ENCODE measurements at regions not wholly inside any gene's neighbourhood (a gene's known extent, or its start where the extent isn't known, plus 50 kb on each side); places are given as distances from the start of the nearest gene placed in this dataset.
"Not testable (repeated sequence)": the region's sequence is repeated elsewhere in the genome, so short reads cannot be mapped to it uniquely, and the experiment has no call there.

- Histone ChIP-seq H3K27ac (no peak overlapping the region), H3K4me3 (replicated peaks in 1 of 3) (no peak overlapping the region), H3K9me3 (no peaks in the 10 kb centered on the region), H3K27me3 (no peaks in the 10 kb centered on the region), H3K4me1 (no peaks in the 10 kb centered on the region), H3K36me3 (no peaks in the 10 kb centered on the region)
- intact Hi-C loops (cut with DNase I): no loop called here
- DNase-seq: no peak
- TF ChIP-seq CTCF (IDR thresholded peaks at IDR 0.05) (no peak), POLR2A (IDR thresholded peaks at IDR 0.05) (no peak)
- 87 to 96% methylated on average over 3 of the region's 3 CpGs for WGBS, 2 donors
Measured at GRCh38 chr11:38345286-38345685, 1747.2 kb upstream of the RAG2 start.

DNA sequence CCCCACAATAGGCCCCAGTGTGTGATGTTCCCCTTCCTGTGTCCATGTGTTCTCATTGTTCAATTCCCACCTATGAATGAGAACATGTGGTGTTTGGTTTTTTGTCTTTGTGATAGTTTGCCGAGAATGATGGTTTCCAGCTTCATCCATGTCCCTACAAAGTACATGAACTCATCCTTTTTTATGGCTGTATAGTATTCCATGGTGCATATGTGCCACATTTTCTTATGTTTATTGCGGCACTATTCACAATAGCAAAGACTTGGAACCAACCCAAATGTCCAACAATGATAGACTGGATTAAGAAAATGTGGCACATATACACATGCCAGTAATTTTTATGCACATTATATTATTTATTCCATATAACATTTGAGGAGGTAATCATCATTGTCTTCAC is 1743.6 kb upstream of the RAG2 start:
- H3K27me3 ChIP-seq; H3K27ac ChIP-seq; H3K36me3 ChIP-seq; H3K9me3 ChIP-seq; H3K4me1 ChIP-seq; DNase-seq; H3K4me3 ChIP-seq (replicated peaks in 1 of 3); intact Hi-C loops (cut with DNase I): not testable (repeated sequence)
- 94 to 95% methylated on average over 2 of the region's 2 CpGs for WGBS, 2 donors

DNA sequence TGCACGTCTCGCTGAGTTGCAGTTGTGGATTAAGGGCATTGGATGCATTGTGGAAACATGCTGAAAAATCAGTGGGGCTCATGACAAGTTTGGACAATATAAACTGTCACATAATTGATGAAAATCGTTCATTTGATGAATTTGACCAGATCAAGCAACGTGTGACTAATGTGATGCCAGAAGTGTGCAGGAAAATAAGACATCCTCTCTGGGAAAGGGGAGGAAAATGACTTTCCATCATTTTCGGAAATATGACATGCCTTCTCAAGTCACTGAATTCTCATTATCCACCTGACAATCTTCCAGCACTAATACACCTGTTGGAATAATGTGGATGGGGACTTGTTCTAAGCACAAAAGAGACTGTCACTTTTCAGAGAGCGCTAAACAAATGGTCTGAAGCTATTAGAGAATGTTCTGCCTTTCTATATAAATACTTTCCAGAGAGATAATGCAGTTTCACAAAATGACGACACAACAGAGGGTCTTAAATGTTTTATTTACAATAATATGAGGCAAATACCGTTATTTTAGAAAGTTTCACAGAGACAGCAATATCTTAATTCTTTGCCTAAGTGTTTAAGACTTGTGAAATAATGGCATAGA is 1741.9 kb upstream of the RAG2 start:
- WGBS, 2 donors: 77 to 81% methylated on average over 8 of the region's 8 CpGs
- intact Hi-C loops (cut with DNase I): no loop called here
- H3K4me3 ChIP-seq (replicated peaks in 1 of 3): no peak overlapping the region
- no peaks in the 10 kb centered on the region for H3K9me3 ChIP-seq
- no peaks in the 10 kb centered on the region for H3K27me3 ChIP-seq
- H3K27ac ChIP-seq: no peak overlapping the region
- no peak for TF ChIP-seq CTCF (IDR thresholded peaks at IDR 0.05)
- no peak for TF ChIP-seq POLR2A (IDR thresholded peaks at IDR 0.05)
- no peaks in the 10 kb centered on the region for H3K4me1 ChIP-seq
- H3K36me3 ChIP-seq: no peaks in the 10 kb centered on the region
- DNase-seq: no peak

DNA sequence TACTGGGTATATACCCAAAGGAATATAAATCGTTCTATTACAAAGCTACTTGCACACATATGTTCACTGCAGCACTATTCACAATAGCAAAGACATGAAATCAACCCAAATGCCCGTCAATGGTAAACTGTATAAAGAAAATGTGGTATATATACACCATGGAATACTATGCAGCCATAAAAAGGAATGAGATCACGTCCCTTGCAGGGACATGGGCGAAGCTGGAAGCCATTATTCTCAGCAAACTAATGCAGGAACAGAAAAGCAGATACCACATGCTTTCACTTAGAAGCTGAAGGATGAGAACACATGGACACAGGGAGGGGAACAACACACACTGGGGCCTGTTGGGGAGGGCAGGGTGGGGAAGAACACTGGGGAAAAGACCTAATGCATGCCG is 1740.0 kb upstream of the RAG2 start:
- intact Hi-C loops (cut with DNase I); H3K27me3 ChIP-seq; H3K4me3 ChIP-seq (replicated peaks in 1 of 3); H3K4me1 ChIP-seq; H3K9me3 ChIP-seq; H3K27ac ChIP-seq; H3K36me3 ChIP-seq; DNase-seq: not testable (repeated sequence)
- WGBS, 2 donors: 83 to 84% methylated on average over 5 of the region's 5 CpGs

DNA sequence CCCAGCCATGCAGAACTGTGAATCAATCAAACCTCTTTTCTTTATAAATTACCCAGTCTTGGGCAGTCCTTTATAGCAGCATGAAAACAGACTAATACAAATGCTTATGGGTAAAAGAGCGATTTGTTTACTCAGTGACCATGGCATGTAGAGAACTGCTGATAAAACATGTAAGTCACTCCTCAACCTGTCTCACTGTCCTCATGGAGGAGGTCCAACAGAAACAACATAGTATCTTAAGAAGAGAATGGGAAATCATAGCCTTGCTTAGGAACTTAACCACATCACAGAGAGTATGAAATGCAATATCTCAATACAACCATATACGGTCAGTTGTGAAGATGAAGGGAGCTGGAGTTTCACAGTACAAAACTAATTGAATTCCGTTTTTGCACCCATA is 1734.0 kb upstream of the RAG2 start:
- no peaks in the 10 kb centered on the region for H3K4me1 ChIP-seq
- TF ChIP-seq CTCF (IDR thresholded peaks at IDR 0.05): no peak
- no peak for TF ChIP-seq POLR2A (IDR thresholded peaks at IDR 0.05)
- intact Hi-C loops (cut with DNase I): no loop called here
- DNase-seq: no peak
- H3K9me3 ChIP-seq: no peaks in the 10 kb centered on the region
- H3K4me3 ChIP-seq (replicated peaks in 1 of 3): no peak overlapping the region
- no peaks in the 10 kb centered on the region for H3K27me3 ChIP-seq
- H3K27ac ChIP-seq: no peak overlapping the region
- H3K36me3 ChIP-seq: no peaks in the 10 kb centered on the region
- 84 to 87% methylated on average over 3 of the region's 3 CpGs for WGBS, 2 donors

DNA sequence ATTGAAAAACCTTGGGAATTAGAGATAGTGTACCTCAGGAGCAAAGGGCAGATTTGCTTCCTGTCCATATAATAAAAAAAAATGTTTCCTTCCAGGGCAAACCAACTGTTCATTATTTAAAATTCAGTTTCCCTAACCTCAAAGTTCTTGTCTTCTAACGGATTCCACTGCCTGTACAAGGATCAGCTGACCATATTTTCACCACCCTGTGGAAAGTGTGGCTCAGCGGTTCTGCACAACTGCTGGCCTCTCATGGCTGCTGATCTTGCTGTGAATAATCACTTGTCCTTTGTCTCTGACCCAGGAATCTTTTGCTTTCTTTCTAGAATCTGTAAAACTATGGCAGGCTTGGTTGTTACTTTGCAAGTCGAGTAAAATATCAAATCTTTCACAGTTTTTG is 1732.5 kb upstream of the RAG2 start:
- H3K4me1 ChIP-seq: no peaks in the 10 kb centered on the region
- no peak overlapping the region for H3K27ac ChIP-seq
- no peak for TF ChIP-seq POLR2A (IDR thresholded peaks at IDR 0.05)
- TF ChIP-seq CTCF (IDR thresholded peaks at IDR 0.05): no peak
- DNase-seq: no peak
- intact Hi-C loops (cut with DNase I): no loop called here
- H3K36me3 ChIP-seq: no peaks in the 10 kb centered on the region
- 69 to 77% methylated on average over 3 of the region's 3 CpGs for WGBS, 2 donors
- H3K9me3 ChIP-seq: no peaks in the 10 kb centered on the region
- H3K27me3 ChIP-seq: no peaks in the 10 kb centered on the region
- H3K4me3 ChIP-seq (replicated peaks in 1 of 3): no peak overlapping the region
